ENCODE measurements at regions not wholly inside any gene's neighbourhood (a gene's known extent, or its start where the extent isn't known, plus 50 kb on each side); places are given as distances from the start of the nearest gene placed in this dataset.

GRCh38 chr14:104329793-104330192 lies 191.4 kb downstream of the KIF26A start:
- no peak for DNase-seq (ENCODE audit: extremely low spot score)
- POLR2A ChIA-PET = no interaction called here
- CTCF ChIA-PET = no interaction called here
- TF ChIP-seq TARDBP (IDR thresholded peaks at IDR 0.05) (no peak), CTBP1 (IDR thresholded peaks at IDR 0.05; ENCODE audit: borderline replicate concordance) (no peak)

GRCh38 chr14:104331871-104332605 lies 193.7 kb downstream of the KIF26A start:
- ChIA-PET POLR2A (no interaction called here), CTCF (interaction anchor here (1.8 kb wide), 1 partner anchor 10 kb away, joined by 6 read pairs; no protein-coding TSS in a partner anchor)

GRCh38 chr14:104332634-104333270 lies 194.4 kb downstream of the KIF26A start:
- TF ChIP-seq SP1 (IDR thresholded peaks at IDR 0.05) (no peak), FOXA1 (IDR thresholded peaks at IDR 0.05) (no peak), FOXK2 (IDR thresholded peaks at IDR 0.05) (no peak), TARDBP (IDR thresholded peaks at IDR 0.05) (no peak), LEF1 (IDR thresholded peaks at IDR 0.05; ENCODE audit: borderline replicate concordance) (no peak), PKNOX1 (IDR thresholded peaks at IDR 0.05) (no peak), NFRKB (IDR thresholded peaks at IDR 0.05) (no peak), ARNT (IDR thresholded peaks at IDR 0.05) (no peak), L3MBTL2 (conservative IDR thresholded peaks at IDR 0.05) (no peak)
- ChIA-PET CTCF (interaction anchor here (0.6 to 1.8 kb wide), 3 partner anchors 9 to 337 kb away, joined by 3 to 6 read pairs (median 3); no protein-coding TSS in a partner anchor), POLR2A (interaction anchor here (1.6 kb wide), 1 partner anchor 9 kb away, joined by 3 read pairs; no protein-coding TSS in a partner anchor)
- no peak for DNase-seq (ENCODE audit: extremely low spot score)

More at GRCh38 chr14:104331871-104332605, 193.7 kb downstream of the KIF26A start:
- no peak for DNase-seq (ENCODE audit: extremely low spot score)
- TF ChIP-seq FOXM1 (IDR thresholded peaks at IDR 0.05; ENCODE audit: borderline replicate concordance) (no peak), FOXK2 (IDR thresholded peaks at IDR 0.05) (no peak), TARDBP (IDR thresholded peaks at IDR 0.05) (no peak), CTBP1 (IDR thresholded peaks at IDR 0.05; ENCODE audit: borderline replicate concordance) (no peak), HDGF (IDR thresholded peaks at IDR 0.05; ENCODE audit: borderline replicate concordance) (no peak), BHLHE40 (IDR thresholded peaks at IDR 0.05; ENCODE audit: borderline replicate concordance) (no peak), LEF1 (IDR thresholded peaks at IDR 0.05; ENCODE audit: borderline replicate concordance) (no peak), ARNT (IDR thresholded peaks at IDR 0.05) (no peak), ZNF384 (IDR thresholded peaks at IDR 0.05) (no peak), SP1 (IDR thresholded peaks at IDR 0.05) (no peak), NFRKB (IDR thresholded peaks at IDR 0.05) (no peak), ELF4 (IDR thresholded peaks at IDR 0.05) (no peak), PKNOX1 (IDR thresholded peaks at IDR 0.05) (no peak), SUZ12 (IDR thresholded peaks at IDR 0.05) (no peak), FOXA1 (IDR thresholded peaks at IDR 0.05) (no peak), L3MBTL2 (conservative IDR thresholded peaks at IDR 0.05) (no peak)

GRCh38 chr14:104333646-104334423 lies 195.4 kb downstream of the KIF26A start:
- POLR2A ChIA-PET = interaction anchor here (1.6 kb wide), 1 partner anchor 8 kb away, joined by 3 read pairs; no protein-coding TSS in a partner anchor
- no peak for TF ChIP-seq FOXM1 (IDR thresholded peaks at IDR 0.05; ENCODE audit: borderline replicate concordance)
- TF ChIP-seq ZNF384 (IDR thresholded peaks at IDR 0.05) = no peak
- TF ChIP-seq SP1 (IDR thresholded peaks at IDR 0.05) = no peak
- no peak for TF ChIP-seq L3MBTL2 (conservative IDR thresholded peaks at IDR 0.05)
- no peak for TF ChIP-seq CTBP1 (IDR thresholded peaks at IDR 0.05; ENCODE audit: borderline replicate concordance)
- TF ChIP-seq ARNT (IDR thresholded peaks at IDR 0.05) = no peak
- no peak for TF ChIP-seq FOXA1 (IDR thresholded peaks at IDR 0.05)
- TF ChIP-seq NFRKB (IDR thresholded peaks at IDR 0.05) = no peak
- no peak for TF ChIP-seq ELF4 (IDR thresholded peaks at IDR 0.05)
- no peak for TF ChIP-seq TARDBP (IDR thresholded peaks at IDR 0.05)
- no peak for TF ChIP-seq HDGF (IDR thresholded peaks at IDR 0.05; ENCODE audit: borderline replicate concordance)
- TF ChIP-seq PKNOX1 (IDR thresholded peaks at IDR 0.05) = no peak
- DNase-seq (ENCODE audit: extremely low spot score) = no peak
- CTCF ChIA-PET = interaction anchor here (0.6 to 1.8 kb wide), 2 partner anchors 8 to 52 kb away, joined by 3 to 6 read pairs; no protein-coding TSS in a partner anchor

- DNase-seq (ENCODE audit: extremely low spot score) = no peak
- POLR2A ChIA-PET = interaction anchor here (1.6 kb wide), 1 partner anchor 7 kb away, joined by 3 read pairs; no protein-coding TSS in a partner anchor
- TF ChIP-seq LEF1 (IDR thresholded peaks at IDR 0.05; ENCODE audit: borderline replicate concordance) = no peak
- TF ChIP-seq L3MBTL2 (conservative IDR thresholded peaks at IDR 0.05) = no peak
- TF ChIP-seq TARDBP (IDR thresholded peaks at IDR 0.05) = no peak
- no peak for TF ChIP-seq FOXA1 (IDR thresholded peaks at IDR 0.05)
- no peak for TF ChIP-seq ARNT (IDR thresholded peaks at IDR 0.05)
- no peak for TF ChIP-seq NFRKB (IDR thresholded peaks at IDR 0.05)
- CTCF ChIA-PET = no interaction called here
These were observed 196.2 kb downstream of the KIF26A start for GRCh38 chr14:104334424-104335161.

Data from HEK293T (cell line).